ENCODE measurements at regions not wholly inside any gene's neighbourhood (a gene's known extent, or its start where the extent isn't known, plus 50 kb on each side); places are given as distances from the start of the nearest gene placed in this dataset.

DNA sequence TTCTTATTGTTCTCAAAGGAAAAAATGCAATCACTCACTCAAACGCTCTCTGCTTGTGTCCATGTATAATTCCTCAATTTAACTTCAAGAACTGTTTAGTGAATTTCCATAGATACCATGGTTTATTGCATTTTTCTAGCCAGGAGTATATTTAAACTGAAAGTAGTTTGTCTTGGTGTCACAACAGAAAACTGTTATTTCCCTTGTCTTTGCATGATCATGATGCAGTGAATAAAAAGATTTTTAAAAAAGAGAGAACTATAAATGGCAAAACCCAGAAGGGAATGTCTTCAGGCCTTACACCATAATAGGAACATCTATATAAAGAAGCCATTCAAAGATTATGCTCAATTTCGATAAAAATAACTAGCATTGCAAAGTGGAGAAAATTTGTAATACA, 523.5 kb upstream of the ADGRL4 start:
- TF ChIP-seq, protein P1, sequence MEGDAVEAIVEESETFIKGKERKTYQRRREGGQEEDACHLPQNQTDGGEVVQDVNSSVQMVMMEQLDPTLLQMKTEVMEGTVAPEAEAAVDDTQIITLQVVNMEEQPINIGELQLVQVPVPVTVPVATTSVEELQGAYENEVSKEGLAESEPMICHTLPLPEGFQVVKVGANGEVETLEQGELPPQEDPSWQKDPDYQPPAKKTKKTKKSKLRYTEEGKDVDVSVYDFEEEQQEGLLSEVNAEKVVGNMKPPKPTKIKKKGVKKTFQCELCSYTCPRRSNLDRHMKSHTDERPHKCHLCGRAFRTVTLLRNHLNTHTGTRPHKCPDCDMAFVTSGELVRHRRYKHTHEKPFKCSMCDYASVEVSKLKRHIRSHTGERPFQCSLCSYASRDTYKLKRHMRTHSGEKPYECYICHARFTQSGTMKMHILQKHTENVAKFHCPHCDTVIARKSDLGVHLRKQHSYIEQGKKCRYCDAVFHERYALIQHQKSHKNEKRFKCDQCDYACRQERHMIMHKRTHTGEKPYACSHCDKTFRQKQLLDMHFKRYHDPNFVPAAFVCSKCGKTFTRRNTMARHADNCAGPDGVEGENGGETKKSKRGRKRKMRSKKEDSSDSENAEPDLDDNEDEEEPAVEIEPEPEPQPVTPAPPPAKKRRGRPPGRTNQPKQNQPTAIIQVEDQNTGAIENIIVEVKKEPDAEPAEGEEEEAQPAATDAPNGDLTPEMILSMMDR (IDR thresholded peaks at IDR 0.05; ENCODE audit: low read depth, low read length, missing control alignments) = no peak
- no peak for DNase-seq (ENCODE audit: extremely low read depth, low read depth)
- no peak overlapping the region for H3K4me3 ChIP-seq (replicated peaks; ENCODE audit: low read depth, low read length)

DNA sequence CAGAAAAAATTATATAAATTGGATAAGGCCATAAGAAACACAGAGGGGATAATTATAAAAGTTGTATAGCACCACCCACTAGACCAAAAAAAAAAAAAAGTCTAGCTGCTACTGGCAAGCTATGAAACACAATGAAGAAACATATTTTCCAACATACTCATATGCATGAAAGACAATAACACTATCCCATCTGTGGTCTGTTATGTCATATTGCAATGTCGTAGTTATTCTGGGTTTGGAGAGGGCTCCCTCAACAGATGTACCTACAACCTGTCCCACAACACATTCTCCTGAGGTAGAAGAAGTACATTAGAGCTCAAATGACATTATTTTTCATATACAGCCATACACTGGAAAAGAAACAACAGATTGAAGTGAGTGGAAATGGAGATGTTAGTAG, 517.6 kb upstream of the ADGRL4 start:
- TF ChIP-seq, protein P1 (IDR thresholded peaks at IDR 0.05; ENCODE audit: low read depth, low read length, missing control alignments) = no peak
- no peak for DNase-seq (ENCODE audit: extremely low read depth, low read depth)
- no peak overlapping the region for H3K4me3 ChIP-seq (replicated peaks; ENCODE audit: low read depth, low read length)

DNA sequence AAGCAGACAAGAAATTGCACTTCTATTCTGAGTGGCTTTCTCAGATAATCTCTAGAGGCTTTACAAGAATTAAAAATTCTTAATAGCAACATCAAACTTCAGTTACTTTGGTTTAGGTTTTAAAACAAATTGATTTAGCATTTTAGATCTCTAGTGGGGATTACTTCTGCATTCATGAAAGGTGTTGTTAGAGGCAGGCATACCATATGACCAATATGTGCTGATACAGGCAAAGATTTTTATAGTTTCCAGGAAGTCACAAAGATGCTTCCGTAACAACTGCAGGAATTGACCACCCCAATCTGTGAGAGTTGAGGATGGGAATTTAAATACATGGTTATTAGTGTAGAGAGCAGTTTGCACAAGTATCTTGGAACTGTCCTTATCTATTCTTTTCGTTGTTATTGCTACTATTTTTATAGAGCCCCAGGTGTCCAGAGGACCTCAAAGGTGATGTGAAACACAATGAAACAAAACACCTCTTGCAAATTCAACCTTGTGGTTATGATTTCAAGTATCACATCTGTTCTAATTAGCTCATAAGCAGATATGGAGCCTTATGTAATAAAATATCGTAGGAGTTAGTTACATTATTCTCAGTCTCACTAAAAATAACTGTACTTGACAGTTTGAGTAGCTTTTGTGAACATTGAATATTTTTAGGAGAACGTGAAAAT, 512.7 kb upstream of the ADGRL4 start:
- TF ChIP-seq, protein P1 (IDR thresholded peaks at IDR 0.05; ENCODE audit: low read depth, low read length, missing control alignments) = no peak
- no peak for DNase-seq (ENCODE audit: extremely low read depth, low read depth)
- H3K4me3 ChIP-seq (replicated peaks; ENCODE audit: low read depth, low read length) = no peak overlapping the region

- no peak for DNase-seq (ENCODE audit: extremely low read depth, low read depth)
- TF ChIP-seq, protein P1 (IDR thresholded peaks at IDR 0.05; ENCODE audit: low read depth, low read length, missing control alignments) = no peak
- H3K4me3 ChIP-seq (replicated peaks; ENCODE audit: low read depth, low read length) = no peak overlapping the region
Observed at GRCh38 chr1:79517470-79518224, 511.1 kb upstream of the ADGRL4 start.

DNA sequence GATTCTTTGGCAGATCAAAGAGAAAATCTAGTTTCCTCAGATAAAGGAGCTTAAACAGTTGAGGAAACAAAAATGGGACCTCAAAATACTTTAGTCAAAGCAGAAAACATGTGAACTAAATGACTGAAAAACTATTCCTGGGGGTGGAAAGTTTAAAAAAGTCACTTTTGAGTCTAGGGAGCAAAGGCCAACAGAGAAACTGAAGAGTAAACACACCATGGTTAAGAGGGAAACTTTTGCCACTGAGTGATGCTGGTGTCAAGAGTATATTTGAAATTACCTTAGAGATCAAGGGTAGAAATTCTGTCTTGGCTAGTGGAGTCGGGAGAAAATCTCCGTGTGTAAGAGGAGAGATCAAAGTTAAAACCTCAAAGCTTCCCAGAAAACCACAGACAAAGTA, 501.2 kb upstream of the ADGRL4 start:
- TF ChIP-seq, protein P1 (IDR thresholded peaks at IDR 0.05; ENCODE audit: low read depth, low read length, missing control alignments) = no peak
- no peak for DNase-seq (ENCODE audit: extremely low read depth, low read depth)

GRCh38 chr1:79501153-79501552, 494.6 kb upstream of the ADGRL4 start:
- no peak for DNase-seq (ENCODE audit: extremely low read depth, low read depth)
- H3K4me3 ChIP-seq (replicated peaks; ENCODE audit: low read depth, low read length) = no peak overlapping the region
- TF ChIP-seq, protein P1 (IDR thresholded peaks at IDR 0.05; ENCODE audit: low read depth, low read length, missing control alignments) = no peak

More for the DNA sequence above, 501.2 kb upstream of the ADGRL4 start:
- H3K4me3 ChIP-seq (replicated peaks; ENCODE audit: low read depth, low read length) = no peak overlapping the region
